Retinal pigment epithelial cell (primary cell): ENCODE measurements at regions not wholly inside any gene's neighbourhood (a gene's known extent, or its start where the extent isn't known, plus 50 kb on each side); places are given as distances from the start of the nearest gene placed in this dataset.

Experiments used
- DNase-seq: peaks from one replicate; pipeline ENCODE4 v3.0.0-alpha.2; 2010; ENCODE audit warnings: low read depth
- H3K4me3 ChIP-seq: 2 replicates; pipeline ENCODE4 v1.5.1; 2011; ENCODE audit warnings: mild to moderate bottlenecking, low read length, control low read depth, moderate library complexity
- TF ChIP-seq, protein P1 (sequence below): conservative IDR thresholded peaks from 2 replicates; pipeline ENCODE4 v1.5.1; 2011; ENCODE audit warnings: low read depth, low read length, control low read depth, inconsistent platforms

DNA sequence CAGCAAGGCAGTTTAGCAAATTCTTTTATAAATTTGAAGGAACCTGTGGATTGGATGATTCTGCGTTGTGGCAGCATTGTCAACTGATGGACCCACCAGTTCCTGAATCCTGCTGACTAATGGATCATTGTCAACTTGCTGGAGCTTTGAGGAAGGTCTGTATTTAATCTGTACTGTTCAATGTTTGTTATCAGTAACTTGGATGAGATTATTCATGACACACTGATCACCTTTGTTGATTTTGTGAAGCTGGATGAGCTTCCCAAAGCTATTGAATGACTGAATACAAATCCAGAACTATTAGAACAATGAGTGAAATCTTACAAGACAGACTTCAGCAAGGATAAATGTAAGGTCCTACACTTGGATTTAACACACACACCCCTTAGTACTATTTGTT, 101.3 kb downstream of the AQP4 start:
- no peak for DNase-seq
- TF ChIP-seq, protein P1, sequence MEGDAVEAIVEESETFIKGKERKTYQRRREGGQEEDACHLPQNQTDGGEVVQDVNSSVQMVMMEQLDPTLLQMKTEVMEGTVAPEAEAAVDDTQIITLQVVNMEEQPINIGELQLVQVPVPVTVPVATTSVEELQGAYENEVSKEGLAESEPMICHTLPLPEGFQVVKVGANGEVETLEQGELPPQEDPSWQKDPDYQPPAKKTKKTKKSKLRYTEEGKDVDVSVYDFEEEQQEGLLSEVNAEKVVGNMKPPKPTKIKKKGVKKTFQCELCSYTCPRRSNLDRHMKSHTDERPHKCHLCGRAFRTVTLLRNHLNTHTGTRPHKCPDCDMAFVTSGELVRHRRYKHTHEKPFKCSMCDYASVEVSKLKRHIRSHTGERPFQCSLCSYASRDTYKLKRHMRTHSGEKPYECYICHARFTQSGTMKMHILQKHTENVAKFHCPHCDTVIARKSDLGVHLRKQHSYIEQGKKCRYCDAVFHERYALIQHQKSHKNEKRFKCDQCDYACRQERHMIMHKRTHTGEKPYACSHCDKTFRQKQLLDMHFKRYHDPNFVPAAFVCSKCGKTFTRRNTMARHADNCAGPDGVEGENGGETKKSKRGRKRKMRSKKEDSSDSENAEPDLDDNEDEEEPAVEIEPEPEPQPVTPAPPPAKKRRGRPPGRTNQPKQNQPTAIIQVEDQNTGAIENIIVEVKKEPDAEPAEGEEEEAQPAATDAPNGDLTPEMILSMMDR, result no peak
- no peak overlapping the region for H3K4me3 ChIP-seq

- DNase-seq, result no peak
- no peak overlapping the region for H3K4me3 ChIP-seq
- TF ChIP-seq, protein P1, result no peak
Observed at GRCh38 chr18:26763446-26764110, 101.9 kb downstream of the AQP4 start.

GRCh38 chr18:26757263-26758019, 108.1 kb downstream of the AQP4 start:
- no peak for DNase-seq
- TF ChIP-seq, protein P1, result no peak

DNA sequence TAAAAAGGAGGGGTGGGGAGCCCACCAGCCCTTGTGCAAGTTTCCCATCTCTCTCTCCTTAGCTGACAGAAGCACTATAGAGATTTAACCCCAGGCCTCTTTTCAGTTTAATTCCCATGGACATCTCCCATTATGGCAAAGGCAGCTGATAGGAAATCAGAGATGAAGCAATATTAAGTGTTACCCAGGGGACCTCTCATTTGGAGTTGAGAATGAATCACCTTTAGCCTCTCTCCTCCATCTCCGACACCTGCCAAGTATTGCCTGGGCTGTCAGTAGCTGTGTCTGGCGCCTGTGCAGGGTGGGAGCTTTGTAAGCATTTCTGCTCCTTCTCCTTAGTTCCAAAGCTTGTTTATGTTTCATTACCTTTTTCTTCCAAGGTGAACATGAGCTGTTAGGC, 109.0 kb downstream of the AQP4 start:
- no peak for DNase-seq
- H3K4me3 ChIP-seq, result no peak overlapping the region
- TF ChIP-seq, protein P1, result no peak

More at GRCh38 chr18:26757263-26758019, 108.1 kb downstream of the AQP4 start:
- H3K4me3 ChIP-seq, result no peak overlapping the region

GRCh38 chr18:26746826-26747475, 118.6 kb downstream of the AQP4 start:
- no peak overlapping the region for H3K4me3 ChIP-seq
- TF ChIP-seq, protein P1, result no peak
- DNase-seq, result no peak

GRCh38 chr18:26746398-26746797, 119.1 kb downstream of the AQP4 start:
- no peak for DNase-seq
- TF ChIP-seq, protein P1, result no peak
- H3K4me3 ChIP-seq, result no peak overlapping the region
